LNCaP clone FGC (cell line): ENCODE measurements at regions not wholly inside any gene's neighbourhood (a gene's known extent, or its start where the extent isn't known, plus 50 kb on each side); places are given as distances from the start of the nearest gene placed in this dataset.
A peak's percentile ranks its signal among the peaks of the same experiment; 100 is the strongest.
"Not testable (repeated sequence)": the region's sequence is repeated elsewhere in the genome, so short reads cannot be mapped to it uniquely, and the experiment has no call there.

Experiments used
- DNase-seq: peaks from one replicate; pipeline ENCODE4 v3.0.0-alpha.2; 2011; ENCODE audit warnings: low read depth
- H3K4me3 ChIP-seq: 2 replicates; pipeline ENCODE4 v1.5.1; 2011; ENCODE audit warnings: mild to moderate bottlenecking, low read depth, low read length, control low read depth
- CTCF ChIP-seq: IDR thresholded peaks from 2 replicates; pipeline ENCODE4 v1.5.1; 2012; ENCODE audit warnings: mild to moderate bottlenecking; ENCODE audit not compliant: control insufficient read depth, insufficient read depth; ENCODE audit errors: extremely low read depth

DNA sequence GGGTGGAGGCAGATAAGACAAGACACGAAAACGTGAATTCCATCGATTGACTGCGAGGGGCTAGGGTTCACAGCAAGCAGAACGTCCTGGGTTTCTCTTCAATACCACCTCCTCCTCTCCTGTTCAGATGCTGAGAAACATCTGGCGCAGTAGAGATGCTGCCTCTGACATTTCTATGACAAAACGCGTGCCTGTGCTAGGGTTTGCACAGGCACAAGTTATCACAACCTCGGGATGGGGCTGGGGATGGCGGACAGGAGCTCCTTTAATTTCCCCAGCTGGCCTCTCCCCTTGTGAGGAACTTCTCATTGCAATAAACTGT is 99.8 kb upstream of the SVIL start:
- H3K4me3 ChIP-seq, result peak overlapping the region; percentile 63
- no peak for TF ChIP-seq CTCF
- DNase-seq, result no peak

DNA sequence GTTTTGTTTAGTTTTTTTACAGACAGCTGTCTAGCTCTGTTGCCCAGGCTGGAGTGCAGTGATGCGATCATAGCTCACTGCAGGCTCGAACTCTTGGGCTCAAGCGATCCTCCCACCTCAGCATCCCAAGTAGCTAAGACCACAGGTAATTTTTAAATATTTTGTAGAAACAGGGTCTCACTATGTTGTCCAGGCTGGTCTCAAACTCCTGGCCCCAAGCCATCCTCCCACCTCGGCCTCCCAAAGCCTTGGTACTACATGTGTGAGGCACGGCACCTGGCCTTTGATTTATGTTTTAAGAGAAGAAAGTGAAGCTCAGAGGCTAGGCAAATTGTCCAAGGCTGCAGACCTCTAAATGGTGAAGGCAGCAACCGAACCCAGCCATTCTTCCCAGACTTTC is 98.6 kb upstream of the SVIL start:
- TF ChIP-seq CTCF, result no peak
- no peak overlapping the region for H3K4me3 ChIP-seq
- no peak for DNase-seq

DNA sequence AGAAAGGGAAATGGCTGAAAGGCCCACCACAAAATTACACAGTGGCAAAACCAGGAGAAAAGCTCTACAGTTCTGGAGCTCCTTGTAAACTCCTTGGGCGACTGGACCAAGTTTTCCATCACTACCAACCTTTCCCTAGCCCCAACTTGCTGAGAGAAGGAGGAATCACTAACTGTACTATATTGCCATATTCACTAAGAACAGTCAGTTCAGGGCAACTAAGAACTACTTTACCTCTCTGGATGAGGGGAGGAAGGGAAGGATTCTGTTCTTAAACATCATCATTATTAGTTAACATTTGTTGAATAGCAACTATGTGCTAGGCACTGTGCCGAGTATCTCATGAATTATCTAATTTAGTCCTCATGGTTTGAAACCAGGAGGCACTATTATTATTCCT is 98.1 kb upstream of the SVIL start:
- no peak overlapping the region for H3K4me3 ChIP-seq
- TF ChIP-seq CTCF, result no peak
- no peak for DNase-seq

- no peak for TF ChIP-seq CTCF
- no peak overlapping the region for H3K4me3 ChIP-seq
- DNase-seq, result no peak
These were observed 97.0 kb upstream of the SVIL start for GRCh38 chr10:29731760-29732159.

GRCh38 chr10:29730969-29731368 is 96.2 kb upstream of the SVIL start:
- no peak for TF ChIP-seq CTCF
- no peak for DNase-seq
- H3K4me3 ChIP-seq, result no peak overlapping the region

GRCh38 chr10:29730458-29730857 is 95.7 kb upstream of the SVIL start:
- no peak for TF ChIP-seq CTCF
- DNase-seq, result no peak
- H3K4me3 ChIP-seq, result no peak overlapping the region

- H3K4me3 ChIP-seq, result no peak overlapping the region
- TF ChIP-seq CTCF, result no peak
- DNase-seq, result no peak
These were observed 93.8 kb upstream of the SVIL start for GRCh38 chr10:29728541-29729049.

DNA sequence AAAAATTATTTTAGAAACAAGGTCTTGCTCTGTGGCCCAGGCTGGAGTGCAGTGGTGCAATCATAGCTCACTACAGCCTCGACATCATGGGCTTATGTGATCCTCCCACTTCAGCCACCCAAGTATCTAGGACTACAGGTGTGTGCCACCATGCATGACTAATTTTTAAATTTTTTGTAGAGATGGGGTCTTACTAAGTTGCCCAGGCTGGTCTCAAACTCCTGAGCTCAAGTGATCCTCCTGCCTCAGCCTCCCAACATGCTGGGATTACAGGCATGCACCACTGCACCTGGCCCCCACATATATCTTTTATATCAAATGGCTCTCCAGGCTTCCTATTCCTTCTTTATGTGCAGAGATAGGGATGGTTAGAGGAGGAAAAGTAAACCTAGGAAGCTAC is 91.2 kb upstream of the SVIL start:
- DNase-seq, H3K4me3 ChIP-seq: not testable (repeated sequence)
